ENCODE measurements at regions not wholly inside any gene's neighbourhood (a gene's known extent, or its start where the extent isn't known, plus 50 kb on each side); places are given as distances from the start of the nearest gene placed in this dataset.

DNA sequence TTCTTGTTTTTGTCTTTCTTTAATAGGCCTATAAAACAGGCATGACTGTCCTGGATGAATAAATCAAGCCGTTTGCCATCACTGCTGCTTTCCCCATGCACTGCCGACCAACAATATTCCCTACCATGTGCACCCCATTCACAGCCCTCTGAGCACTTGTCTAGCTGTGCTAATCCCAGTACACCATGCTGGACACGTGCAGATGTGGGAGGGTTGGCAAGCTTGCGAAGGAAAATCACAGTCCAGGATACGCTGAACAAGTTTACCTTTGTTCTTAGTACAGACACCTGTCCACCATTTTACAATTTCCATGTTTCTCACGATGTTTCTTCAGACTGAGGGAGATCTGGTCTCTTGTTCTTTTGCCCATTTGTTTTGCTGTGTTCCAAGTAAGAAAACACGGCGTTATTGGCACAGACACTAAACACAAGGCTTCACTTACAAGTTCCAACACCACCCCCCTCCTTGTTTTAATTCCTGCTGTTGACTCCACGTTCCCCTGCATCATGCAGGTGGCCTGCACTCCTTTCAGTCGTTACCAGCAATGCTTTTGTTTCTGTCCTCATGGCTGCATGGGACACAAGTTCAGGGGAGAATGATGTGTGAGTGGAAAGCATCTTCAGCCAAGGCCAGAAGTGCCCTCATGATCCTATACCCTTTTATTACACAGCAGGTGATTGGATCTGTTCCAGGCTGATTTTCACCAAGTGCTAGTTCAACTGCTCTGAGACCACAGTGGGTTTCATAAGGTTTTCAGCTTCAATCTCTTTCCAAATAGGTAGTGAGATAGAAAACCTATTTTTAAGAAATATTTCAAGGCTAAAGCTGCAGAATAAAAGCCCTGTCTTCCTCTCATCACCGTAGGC lies 608.9 kb downstream of the IRX1 start:
- no peaks in the 10 kb centered on the region for H3K27me3 ChIP-seq
- intact Hi-C loops (cut with DNase I; ENCODE audit: low total_unique reads), result no loop called here
- 65 to 68% (median 66%) methylated on average over 11 of the region's 11 CpGs for WGBS, 5 donors
- H3K27ac ChIP-seq, result no peak overlapping the region
- H3K4me1 ChIP-seq, result no peaks in the 10 kb centered on the region
- DNase-seq, result no peak
- no peaks in the 10 kb centered on the region for H3K9me3 ChIP-seq
- no peaks in the 10 kb centered on the region for H3K36me3 ChIP-seq
- no peak for TF ChIP-seq EP300 (IDR thresholded peaks at IDR 0.05)
- TF ChIP-seq POLR2A (IDR thresholded peaks at IDR 0.05), result no peak
- TF ChIP-seq, protein P1, sequence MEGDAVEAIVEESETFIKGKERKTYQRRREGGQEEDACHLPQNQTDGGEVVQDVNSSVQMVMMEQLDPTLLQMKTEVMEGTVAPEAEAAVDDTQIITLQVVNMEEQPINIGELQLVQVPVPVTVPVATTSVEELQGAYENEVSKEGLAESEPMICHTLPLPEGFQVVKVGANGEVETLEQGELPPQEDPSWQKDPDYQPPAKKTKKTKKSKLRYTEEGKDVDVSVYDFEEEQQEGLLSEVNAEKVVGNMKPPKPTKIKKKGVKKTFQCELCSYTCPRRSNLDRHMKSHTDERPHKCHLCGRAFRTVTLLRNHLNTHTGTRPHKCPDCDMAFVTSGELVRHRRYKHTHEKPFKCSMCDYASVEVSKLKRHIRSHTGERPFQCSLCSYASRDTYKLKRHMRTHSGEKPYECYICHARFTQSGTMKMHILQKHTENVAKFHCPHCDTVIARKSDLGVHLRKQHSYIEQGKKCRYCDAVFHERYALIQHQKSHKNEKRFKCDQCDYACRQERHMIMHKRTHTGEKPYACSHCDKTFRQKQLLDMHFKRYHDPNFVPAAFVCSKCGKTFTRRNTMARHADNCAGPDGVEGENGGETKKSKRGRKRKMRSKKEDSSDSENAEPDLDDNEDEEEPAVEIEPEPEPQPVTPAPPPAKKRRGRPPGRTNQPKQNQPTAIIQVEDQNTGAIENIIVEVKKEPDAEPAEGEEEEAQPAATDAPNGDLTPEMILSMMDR (IDR thresholded peaks at IDR 0.05), result no peak
- no peak for TF ChIP-seq POLR2AphosphoS5 (IDR thresholded peaks at IDR 0.05)
- no peak overlapping the region for H3K4me3 ChIP-seq

DNA sequence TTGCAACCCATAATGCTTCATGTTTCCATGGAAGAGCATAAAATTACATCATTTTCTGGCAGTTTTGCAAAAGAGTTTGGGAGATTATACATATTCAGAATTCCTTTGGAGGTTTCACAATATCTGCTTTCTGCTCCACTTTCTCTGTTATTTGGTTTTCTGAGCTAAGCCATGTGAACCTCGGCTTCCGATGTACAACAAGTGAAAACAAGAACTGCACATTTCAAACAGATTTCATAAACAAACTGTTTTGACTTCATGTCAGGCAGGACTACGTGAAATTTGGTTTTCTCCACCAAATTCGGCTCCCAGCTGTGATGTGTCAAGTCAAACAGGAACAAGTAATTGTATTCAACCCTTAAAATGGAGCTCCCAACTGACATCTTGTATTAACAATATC lies 609.8 kb downstream of the IRX1 start:
- Histone ChIP-seq H3K4me3 (no peak overlapping the region), H3K27ac (peak overlapping the region in 1 of 5 donors; percentile 19), H3K9me3 (no peaks in the 10 kb centered on the region), H3K36me3 (no peaks in the 10 kb centered on the region), H3K27me3 (no peaks in the 10 kb centered on the region), H3K4me1 (no peaks in the 10 kb centered on the region)
- no peak for TF ChIP-seq POLR2A (IDR thresholded peaks at IDR 0.05)
- no peak for TF ChIP-seq POLR2AphosphoS5 (IDR thresholded peaks at IDR 0.05)
- TF ChIP-seq, protein P1 (IDR thresholded peaks at IDR 0.05), result no peak
- TF ChIP-seq EP300 (IDR thresholded peaks at IDR 0.05), result no peak
- intact Hi-C loops (cut with DNase I; ENCODE audit: low total_unique reads), result no loop called here
- 41 to 57% (median 50%) methylated on average over 4 of the region's 4 CpGs for WGBS, 5 donors
- peak in 1 of 2 donors; percentile 73 for DNase-seq

DNA sequence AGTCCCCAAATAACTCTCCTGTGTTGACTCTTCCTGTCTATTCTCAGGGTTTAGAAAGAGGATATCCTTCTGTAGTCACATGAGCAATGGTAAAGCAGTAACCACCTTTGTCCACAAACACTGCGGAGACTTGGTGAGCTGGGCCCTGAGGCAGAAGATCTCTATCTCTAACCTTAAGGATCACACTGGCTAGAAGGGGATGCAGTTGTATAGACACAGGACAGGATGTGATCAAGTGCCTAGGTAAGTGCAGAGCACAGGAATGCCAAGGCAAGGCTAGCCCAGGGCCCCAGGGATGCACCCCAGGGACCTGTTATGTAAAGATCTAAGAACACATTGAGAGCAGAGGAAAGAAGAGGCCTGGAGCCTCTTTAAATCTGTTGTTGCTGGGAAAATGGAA lies 610.5 kb downstream of the IRX1 start:
- 43 to 75% (median 58%) methylated on average over 1 of the region's 1 CpG for WGBS, 5 donors

DNA sequence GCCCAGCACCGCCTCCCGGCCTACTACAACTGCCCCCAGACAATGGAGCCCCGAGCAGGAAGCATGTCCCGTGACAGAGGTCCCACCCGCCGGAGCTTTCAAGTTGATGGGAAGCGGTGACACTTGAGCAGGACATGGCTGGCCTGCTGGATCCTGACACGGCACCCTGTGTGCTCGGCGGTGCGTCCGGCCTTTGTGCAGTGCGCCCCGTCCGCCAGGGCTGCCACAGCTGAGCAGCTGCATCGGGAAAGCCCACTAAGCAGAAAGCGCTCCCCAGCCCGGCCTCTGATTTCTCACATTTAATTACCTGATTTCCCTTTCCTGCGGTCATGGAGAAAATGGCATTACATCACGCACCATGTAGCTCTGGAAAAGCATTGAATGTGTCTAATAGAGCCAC lies 611.9 kb downstream of the IRX1 start:
- Histone ChIP-seq H3K27me3 (no peaks in the 10 kb centered on the region), H3K27ac (no peak overlapping the region), H3K36me3 (no peaks in the 10 kb centered on the region), H3K4me1 (no peaks in the 10 kb centered on the region), H3K4me3 (no peak overlapping the region), H3K9me3 (no peaks in the 10 kb centered on the region)
- 88 to 93% (median 91%) methylated on average over 20 of the region's 20 CpGs for WGBS, 5 donors
- no peak for DNase-seq
- no peak for TF ChIP-seq EP300 (IDR thresholded peaks at IDR 0.05)
- TF ChIP-seq POLR2A (IDR thresholded peaks at IDR 0.05), result no peak
- intact Hi-C loops (cut with DNase I; ENCODE audit: low total_unique reads), result no loop called here

More for the DNA sequence above, 610.5 kb downstream of the IRX1 start:
- H3K9me3 ChIP-seq, result no peaks in the 10 kb centered on the region
- TF ChIP-seq EP300 (IDR thresholded peaks at IDR 0.05) (no peak), POLR2A (IDR thresholded peaks at IDR 0.05) (no peak), POLR2AphosphoS5 (IDR thresholded peaks at IDR 0.05) (no peak)
- TF ChIP-seq, protein P1 (IDR thresholded peaks at IDR 0.05), result no peak
- DNase-seq, result no peak
- no peak overlapping the region for H3K4me3 ChIP-seq
- H3K4me1 ChIP-seq, result no peaks in the 10 kb centered on the region
- no peak overlapping the region for H3K27ac ChIP-seq
- intact Hi-C loops (cut with DNase I; ENCODE audit: low total_unique reads), result no loop called here
- H3K27me3 ChIP-seq, result no peaks in the 10 kb centered on the region
- H3K36me3 ChIP-seq, result no peaks in the 10 kb centered on the region

DNA sequence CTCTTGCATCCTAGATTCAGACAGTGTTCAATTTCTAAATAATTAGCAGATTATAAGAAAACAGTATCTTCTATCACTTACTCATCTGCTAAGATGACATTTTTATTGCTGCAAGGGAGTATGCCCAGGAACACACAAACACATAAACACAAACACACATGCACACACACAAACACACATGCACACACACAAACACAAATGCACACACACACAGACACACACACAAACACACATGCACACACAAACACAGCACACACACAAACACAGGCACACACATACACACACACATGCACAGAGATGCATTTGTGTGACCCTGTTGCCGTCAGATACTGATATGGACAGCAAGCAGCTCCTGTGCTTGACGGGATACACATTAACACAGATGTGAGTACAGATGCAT lies 612.9 kb downstream of the IRX1 start:
- H3K9me3 ChIP-seq, result no peaks in the 10 kb centered on the region
- WGBS, 5 donors, result 88 to 91% (median 89%) methylated on average over 2 of the region's 2 CpGs
- TF ChIP-seq POLR2A (IDR thresholded peaks at IDR 0.05), result no peak
- no peak for TF ChIP-seq EP300 (IDR thresholded peaks at IDR 0.05)
- no peak for TF ChIP-seq POLR2AphosphoS5 (IDR thresholded peaks at IDR 0.05)
- H3K4me1 ChIP-seq, result no peaks in the 10 kb centered on the region
- intact Hi-C loops (cut with DNase I; ENCODE audit: low total_unique reads), result no loop called here
- H3K4me3 ChIP-seq, result no peak overlapping the region
- no peaks in the 10 kb centered on the region for H3K27me3 ChIP-seq
- no peak overlapping the region for H3K27ac ChIP-seq
- H3K36me3 ChIP-seq, result no peaks in the 10 kb centered on the region
- no peak for DNase-seq
